DOHH2 (cell line): ENCODE measurements at regions not wholly inside any gene's neighbourhood (a gene's known extent, or its start where the extent isn't known, plus 50 kb on each side); places are given as distances from the start of the nearest gene placed in this dataset.

Experiments used
- EZH2phosphoT487 ChIP-seq: fragments of 200-600 bp; sonication (generic); IDR thresholded peaks from 2 replicates; pipeline ENCODE4 v1.6.1; 2017; ENCODE audit warnings: borderline replicate concordance, mild to moderate bottlenecking, antibody characterized with exemption, low read length, moderate library complexity, mixed read lengths
- TF ChIP-seq, protein P1 (sequence below): fragments of 200-600 bp; sonication (generic); IDR thresholded peaks from one replicate; pipeline ENCODE4 v1.5.1; 2014; ENCODE audit warnings: antibody characterized with exemption, mild to moderate bottlenecking, low read depth, low read length; ENCODE audit not compliant: poor library complexity, severe bottlenecking

DNA sequence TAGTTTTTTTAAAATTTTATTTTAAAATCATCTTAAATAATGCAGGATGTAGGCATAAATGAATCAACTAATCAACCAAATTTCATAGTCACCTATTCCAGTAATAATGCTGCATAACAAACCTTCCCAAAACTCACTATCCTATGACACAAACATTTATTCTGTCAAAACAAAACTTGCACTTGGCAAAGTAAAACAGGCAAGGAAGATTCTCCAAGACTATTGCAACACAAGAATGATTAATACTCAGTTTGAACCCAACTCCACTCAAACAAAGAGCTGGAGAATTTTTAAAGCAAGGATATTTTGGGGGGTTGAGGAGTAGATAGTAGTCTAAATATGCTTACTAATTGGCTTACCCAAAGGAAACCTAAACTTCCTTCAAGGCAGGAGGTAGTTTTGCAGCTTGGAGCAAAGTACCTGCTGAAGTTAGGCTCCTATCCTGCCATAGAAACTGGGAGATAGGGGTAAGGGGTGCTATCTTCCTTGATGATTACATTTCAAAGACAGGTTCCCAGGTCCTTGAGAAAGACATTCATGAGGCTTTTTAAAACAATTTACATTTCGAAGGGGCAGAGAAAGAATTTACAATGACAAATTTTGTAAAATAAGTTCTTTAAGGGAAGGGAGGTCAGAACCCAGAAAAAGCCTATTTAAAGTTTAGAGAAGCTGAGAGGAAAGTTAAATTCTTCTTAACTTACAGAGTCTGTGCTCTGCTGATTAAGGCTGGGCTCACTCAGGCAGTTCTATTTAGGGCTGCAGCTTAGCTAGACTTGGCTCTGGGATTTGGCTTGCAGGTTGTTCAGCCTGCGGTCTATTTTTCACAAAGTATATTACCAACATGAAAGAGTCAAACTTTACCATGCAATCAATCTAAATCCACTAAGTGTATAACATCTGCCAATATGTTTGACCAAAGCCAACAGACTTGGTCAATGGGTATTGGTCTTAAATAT is 549.0 kb downstream of the KCTD12 start:
- TF ChIP-seq, protein P1, sequence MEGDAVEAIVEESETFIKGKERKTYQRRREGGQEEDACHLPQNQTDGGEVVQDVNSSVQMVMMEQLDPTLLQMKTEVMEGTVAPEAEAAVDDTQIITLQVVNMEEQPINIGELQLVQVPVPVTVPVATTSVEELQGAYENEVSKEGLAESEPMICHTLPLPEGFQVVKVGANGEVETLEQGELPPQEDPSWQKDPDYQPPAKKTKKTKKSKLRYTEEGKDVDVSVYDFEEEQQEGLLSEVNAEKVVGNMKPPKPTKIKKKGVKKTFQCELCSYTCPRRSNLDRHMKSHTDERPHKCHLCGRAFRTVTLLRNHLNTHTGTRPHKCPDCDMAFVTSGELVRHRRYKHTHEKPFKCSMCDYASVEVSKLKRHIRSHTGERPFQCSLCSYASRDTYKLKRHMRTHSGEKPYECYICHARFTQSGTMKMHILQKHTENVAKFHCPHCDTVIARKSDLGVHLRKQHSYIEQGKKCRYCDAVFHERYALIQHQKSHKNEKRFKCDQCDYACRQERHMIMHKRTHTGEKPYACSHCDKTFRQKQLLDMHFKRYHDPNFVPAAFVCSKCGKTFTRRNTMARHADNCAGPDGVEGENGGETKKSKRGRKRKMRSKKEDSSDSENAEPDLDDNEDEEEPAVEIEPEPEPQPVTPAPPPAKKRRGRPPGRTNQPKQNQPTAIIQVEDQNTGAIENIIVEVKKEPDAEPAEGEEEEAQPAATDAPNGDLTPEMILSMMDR = no peak
- no peak for TF ChIP-seq EZH2phosphoT487
